Neutrophil (primary cell): ENCODE measurements at regions not wholly inside any gene's neighbourhood (a gene's known extent, or its start where the extent isn't known, plus 50 kb on each side); places are given as distances from the start of the nearest gene placed in this dataset.

Experiments used
- H3K27ac ChIP-seq: fragments of 200-600 bp; sonication (generic); 2 replicates; pipeline ENCODE4 v1.5.1; 2016; ENCODE audit warnings: mild to moderate bottlenecking, moderate library complexity
- H3K27me3 ChIP-seq: fragments of 200-600 bp; sonication (generic); 2 replicates; pipeline ENCODE4 v1.6.0; 2016; ENCODE audit warnings: mild to moderate bottlenecking
- H3K36me3 ChIP-seq: fragments of 200-600 bp; sonication (generic); 2 replicates; pipeline ENCODE4 v1.5.1; 2017
- H3K4me1 ChIP-seq, 2 experiments: fragments of 200-600 bp in 1 of 2; sonication (generic) in 1 of 2; 1 replicate in 1 of 2; 2 replicates in 1 of 2; pipeline versions ENCODE4 v1.5.1 to v1.6.1; 2013 to 2016; ENCODE audit warnings: low read depth in 1 of 2, low read length in 1 of 2, mild to moderate bottlenecking in 1 of 2, moderate library complexity in 1 of 2; ENCODE audit not compliant: control insufficient read depth in 1 of 2, insufficient read depth in 1 of 2
- H3K4me3 ChIP-seq, 2 experiments: fragments of 200-600 bp in 1 of 2; sonication (generic) in 1 of 2; 1 replicate in 1 of 2; 2 replicates in 1 of 2; pipeline ENCODE4 v1.5.1; 2013 to 2016; ENCODE audit warnings: low read depth in 1 of 2, low read length in 1 of 2, mild to moderate bottlenecking in 1 of 2, moderate library complexity in 1 of 2
- H3K9me3 ChIP-seq: fragments of 200-600 bp; sonication (generic); 2 replicates; pipeline ENCODE4 v1.5.1; 2016
- CTCF ChIP-seq: fragments of 200-600 bp; sonication (generic); IDR thresholded peaks from 2 replicates; pipeline ENCODE4 v1.5.1; 2016; ENCODE audit warnings: antibody characterized with exemption

- Histone ChIP-seq H3K36me3 (no peaks in the 10 kb centered on the region), H3K27ac (no peak overlapping the region), H3K27me3 (no peaks in the 10 kb centered on the region), H3K4me1 (peaks cover 6 to 16% of the 10 kb centered on the region in 2 experiments), H3K9me3 (no peaks in the 10 kb centered on the region), H3K4me3 (no peak overlapping the region)
- no peak for TF ChIP-seq CTCF
Observed at GRCh38 chr20:23174821-23175220, 88.7 kb upstream of the CD93 start.

- Histone ChIP-seq H3K9me3 (no peaks in the 10 kb centered on the region), H3K27me3 (no peaks in the 10 kb centered on the region), H3K27ac (no peak overlapping the region), H3K4me1 (peaks cover 9 to 11% of the 10 kb centered on the region in 2 experiments), H3K4me3 (no peak overlapping the region), H3K36me3 (no peaks in the 10 kb centered on the region)
- no peak for TF ChIP-seq CTCF
Observed at GRCh38 chr20:23167431-23167830, 81.3 kb upstream of the CD93 start.

GRCh38 chr20:23166563-23166962, 80.4 kb upstream of the CD93 start:
- Histone ChIP-seq H3K27ac (no peak overlapping the region), H3K27me3 (no peaks in the 10 kb centered on the region), H3K9me3 (no peaks in the 10 kb centered on the region), H3K4me3 (no peak overlapping the region), H3K36me3 (no peaks in the 10 kb centered on the region), H3K4me1 (peaks cover 17 to 20% of the 10 kb centered on the region in 2 experiments)
- no peak for TF ChIP-seq CTCF

- TF ChIP-seq CTCF, result no peak
- Histone ChIP-seq H3K4me1 (peaks cover 23 to 26% of the 10 kb centered on the region in 2 experiments), H3K27ac (no peak overlapping the region), H3K4me3 (no peak overlapping the region), H3K9me3 (no peaks in the 10 kb centered on the region), H3K27me3 (no peaks in the 10 kb centered on the region), H3K36me3 (no peaks in the 10 kb centered on the region)
Observed at GRCh38 chr20:23165964-23166363, 79.8 kb upstream of the CD93 start.

GRCh38 chr20:23165307-23165750, 79.2 kb upstream of the CD93 start:
- no peak for TF ChIP-seq CTCF
- Histone ChIP-seq H3K36me3 (no peaks in the 10 kb centered on the region), H3K4me1 (peaks cover 30 to 32% of the 10 kb centered on the region in 2 experiments), H3K9me3 (no peaks in the 10 kb centered on the region), H3K27me3 (no peaks in the 10 kb centered on the region), H3K4me3 (no peak overlapping the region), H3K27ac (no peak overlapping the region)

- H3K4me1 ChIP-seq, result peaks cover 41 to 44% of the 10 kb centered on the region in 2 experiments
- no peak overlapping the region for H3K27ac ChIP-seq
- no peak overlapping the region for H3K4me3 ChIP-seq
- no peak for TF ChIP-seq CTCF
- no peaks in the 10 kb centered on the region for H3K9me3 ChIP-seq
- H3K27me3 ChIP-seq, result no peaks in the 10 kb centered on the region
- no peaks in the 10 kb centered on the region for H3K36me3 ChIP-seq
Observed at GRCh38 chr20:23164176-23164601, 78.1 kb upstream of the CD93 start.
